Naive thymus-derived CD4-positive, alpha-beta T cell (primary cell): ENCODE measurements at regions not wholly inside any gene's neighbourhood (a gene's known extent, or its start where the extent isn't known, plus 50 kb on each side); places are given as distances from the start of the nearest gene placed in this dataset.

Experiments used
- ATAC-seq: fragments of 150-1000 bp; cut with Tn5 transposase; 2 replicates; pipeline ENCODE4 v1.10.0; 2021; ENCODE audit warnings: mild to moderate bottlenecking, moderate library complexity
- CTCF ChIA-PET: fragments of 350-600 bp; sonication (Branson Sonifier 250); formaldehyde crosslinking; loops from one replicate; lab custom pipeline; 2021; ENCODE audit warnings: antibody characterized with exemption; lab: Charles Lee
- POLR2A ChIA-PET: fragments of 350-600 bp; sonication (Branson Sonifier 250); formaldehyde crosslinking; loops from one replicate; lab custom pipeline; 2021; ENCODE audit warnings: antibody characterized with exemption, inconsistent platforms; lab: Charles Lee
- DNase-seq, 9 donors: peaks; one replicate each; pipeline versions ENCODE4 v3.0.0 to v3.0.0-alpha.2; 2020 to 2022; ENCODE audit warnings: mixed read lengths in 1 of 9
- H3K27ac ChIP-seq: one replicate; pipeline ENCODE4 v1.7.0; 2013; ENCODE audit warnings: mild to moderate bottlenecking, low read depth, low read length, moderate library complexity
- H3K27me3 ChIP-seq, 2 donors: one replicate each; pipeline ENCODE4 v1.7.0; 2013; ENCODE audit warnings: low read length in 2 of 2, mild to moderate bottlenecking in 2 of 2, moderate library complexity in 2 of 2; ENCODE audit not compliant: control insufficient read depth in 2 of 2, insufficient read depth in 2 of 2
- H3K36me3 ChIP-seq, 3 experiments: 1 replicate in 2 of 3; 2 replicates in 1 of 3; pipeline ENCODE4 v1.7.0; 2013; ENCODE audit warnings: low read length in 3 of 3, mild to moderate bottlenecking in 3 of 3, moderate library complexity in 1 of 3; ENCODE audit not compliant: insufficient read depth in 3 of 3, control insufficient read depth in 2 of 3
- H3K4me1 ChIP-seq, 2 donors: one replicate each; pipeline ENCODE4 v1.7.0; 2013; ENCODE audit warnings: low read length in 2 of 2, mild to moderate bottlenecking in 2 of 2, moderate library complexity in 1 of 2; ENCODE audit not compliant: control insufficient read depth in 2 of 2, insufficient read depth in 2 of 2
- H3K4me3 ChIP-seq: 2 replicates; pipeline ENCODE4 v1.7.0; 2013; ENCODE audit warnings: mild to moderate bottlenecking, low read length
- H3K9me3 ChIP-seq, 3 experiments: 1 replicate in 2 of 3; 2 replicates in 1 of 3; pipeline ENCODE4 v1.7.0; 2013; ENCODE audit warnings: low read length in 3 of 3; ENCODE audit not compliant: control insufficient read depth in 2 of 3
- H3K27ac Mint-ChIP-seq, 9 donors: one replicate each; pipeline ENCODE4 v1.8.0; 2020 to 2022; ENCODE audit warnings: mixed read lengths in 9 of 9, mild to moderate bottlenecking in 8 of 9, moderate library complexity in 5 of 9, inconsistent platforms in 2 of 9
- H3K27me3 Mint-ChIP-seq, 5 donors: one replicate each; pipeline ENCODE4 v1.8.0; 2021 to 2022; ENCODE audit warnings: mixed read lengths in 5 of 5, mild to moderate bottlenecking in 1 of 5
- H3K36me3 Mint-ChIP-seq, 5 donors: one replicate each; pipeline ENCODE4 v1.8.0; 2020 to 2022; ENCODE audit warnings: mixed read lengths in 5 of 5, mild to moderate bottlenecking in 3 of 5, inconsistent platforms in 1 of 5
- H3K4me1 Mint-ChIP-seq, 7 donors: one replicate each; pipeline ENCODE4 v1.8.0; 2020 to 2022; ENCODE audit warnings: mixed read lengths in 7 of 7, mild to moderate bottlenecking in 3 of 7, inconsistent platforms in 1 of 7
- H3K4me3 Mint-ChIP-seq, 10 donors: one replicate each; pipeline ENCODE4 v1.8.0; 2020 to 2022; ENCODE audit warnings: mild to moderate bottlenecking in 10 of 10, mixed read lengths in 10 of 10, moderate library complexity in 6 of 10, inconsistent platforms in 2 of 10
- H3K9me3 Mint-ChIP-seq, 11 donors: one replicate each; pipeline ENCODE4 v1.8.0; 2020 to 2022; ENCODE audit warnings: mixed read lengths in 11 of 11, mild to moderate bottlenecking in 4 of 11, inconsistent platforms in 1 of 11, moderate library complexity in 1 of 11
- intact Hi-C, 2 donors: fragments of 100-400 bp; cut with micrococcal nuclease; formaldehyde crosslinking; loops; one replicate each; pipeline ENCODE4 v1.15.1; 2023

- ChIA-PET CTCF (no interaction called here), POLR2A (no interaction called here)
- Mint-ChIP-seq H3K36me3 (no peaks in the 10 kb centered on the region), H3K27me3 (peaks cover 0 to 25% (median 10%) of the 10 kb centered on the region in 5 donors), H3K27ac (no peak overlapping the region), H3K4me1 (no peaks in the 10 kb centered on the region), H3K4me3 (no peak overlapping the region), H3K9me3 (peaks cover 0 to 9% (median 4%) of the 10 kb centered on the region in 11 donors)
- ATAC-seq (no peak), DNase-seq (no peak)
- no peak overlapping the region for H3K27ac ChIP-seq
- H3K9me3 ChIP-seq, result no peaks in the 10 kb centered on the region
- H3K4me3 ChIP-seq, result no peak overlapping the region
- H3K36me3 ChIP-seq, result no peaks in the 10 kb centered on the region
- H3K27me3 ChIP-seq, result no peaks in the 10 kb centered on the region
- intact Hi-C loops, result no loop called here
- no peaks in the 10 kb centered on the region for H3K4me1 ChIP-seq
Observed at GRCh38 chr6:56386717-56387116, 139.3 kb upstream of the COL21A1 start.

DNA sequence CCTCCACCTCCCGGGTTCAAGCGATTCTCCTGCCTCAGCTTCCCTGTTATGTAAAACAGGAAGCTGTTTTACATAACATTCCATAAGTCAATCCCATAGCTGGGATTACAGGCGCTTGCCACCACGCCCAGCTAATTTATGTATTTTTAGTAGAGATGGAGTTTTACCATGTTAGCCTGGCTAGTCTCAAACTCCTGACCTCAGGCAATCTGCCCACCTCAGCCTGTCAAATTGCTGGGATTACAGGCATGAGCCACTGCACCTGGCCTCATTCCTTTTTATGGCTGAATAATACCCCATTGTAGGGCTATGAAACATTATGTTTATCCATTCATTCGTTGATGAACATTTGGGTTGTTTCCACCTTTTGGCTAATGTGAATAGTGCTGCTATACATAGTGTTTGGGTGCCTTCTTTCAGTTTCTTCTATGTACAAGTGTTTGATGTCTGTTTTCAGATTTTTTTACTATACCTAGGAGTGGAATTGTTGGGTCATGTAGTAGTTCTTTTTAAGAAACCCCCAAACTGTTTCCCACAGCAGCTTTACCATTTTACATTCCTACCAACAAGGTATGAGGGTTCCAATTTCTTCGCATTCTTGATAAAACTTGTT is 138.7 kb upstream of the COL21A1 start:
- no peak overlapping the region for H3K27ac ChIP-seq

GRCh38 chr6:56383160-56383559 is 135.8 kb upstream of the COL21A1 start:
- Mint-ChIP-seq H3K4me1 (no peaks in the 10 kb centered on the region), H3K9me3 (no peaks in the 10 kb centered on the region), H3K36me3 (no peaks in the 10 kb centered on the region), H3K4me3 (no peak overlapping the region), H3K27me3 (peaks cover 0 to 7% (median 6%) of the 10 kb centered on the region in 5 donors), H3K27ac (no peak overlapping the region)
- DNase-seq, result no peak
- no peak overlapping the region for H3K27ac ChIP-seq
- intact Hi-C loops, result no loop called here
- H3K4me1 ChIP-seq, result no peaks in the 10 kb centered on the region
- no peaks in the 10 kb centered on the region for H3K27me3 ChIP-seq
- ChIA-PET CTCF (interaction anchor here (2.1 kb wide), 1 partner anchor 12 kb away, joined by 7 read pairs; no protein-coding TSS in a partner anchor), POLR2A (no interaction called here)
- no peaks in the 10 kb centered on the region for H3K9me3 ChIP-seq
- no peak for ATAC-seq
- H3K36me3 ChIP-seq, result no peaks in the 10 kb centered on the region
- H3K4me3 ChIP-seq, result no peak overlapping the region

More for the DNA sequence above, 138.7 kb upstream of the COL21A1 start:
- ChIA-PET POLR2A (no interaction called here), CTCF (no interaction called here)
- H3K36me3 ChIP-seq, result no peaks in the 10 kb centered on the region
- Mint-ChIP-seq H3K27ac (no peak overlapping the region), H3K4me3 (no peak overlapping the region), H3K9me3 (peaks cover 0 to 9% (median 4%) of the 10 kb centered on the region in 11 donors), H3K4me1 (no peaks in the 10 kb centered on the region), H3K36me3 (no peaks in the 10 kb centered on the region), H3K27me3 (peaks cover 0 to 25% (median 10%) of the 10 kb centered on the region in 5 donors)
- no peaks in the 10 kb centered on the region for H3K27me3 ChIP-seq
- H3K9me3 ChIP-seq, result no peaks in the 10 kb centered on the region
- H3K4me3 ChIP-seq, result no peak overlapping the region
- ATAC-seq (no peak), DNase-seq (no peak)
- intact Hi-C loops, result no loop called here
- no peaks in the 10 kb centered on the region for H3K4me1 ChIP-seq

- ATAC-seq, result no peak
- intact Hi-C loops, result no loop called here
- no peaks in the 10 kb centered on the region for H3K36me3 Mint-ChIP-seq
Observed at GRCh38 chr6:56382416-56382940, 135.1 kb upstream of the COL21A1 start.

DNA sequence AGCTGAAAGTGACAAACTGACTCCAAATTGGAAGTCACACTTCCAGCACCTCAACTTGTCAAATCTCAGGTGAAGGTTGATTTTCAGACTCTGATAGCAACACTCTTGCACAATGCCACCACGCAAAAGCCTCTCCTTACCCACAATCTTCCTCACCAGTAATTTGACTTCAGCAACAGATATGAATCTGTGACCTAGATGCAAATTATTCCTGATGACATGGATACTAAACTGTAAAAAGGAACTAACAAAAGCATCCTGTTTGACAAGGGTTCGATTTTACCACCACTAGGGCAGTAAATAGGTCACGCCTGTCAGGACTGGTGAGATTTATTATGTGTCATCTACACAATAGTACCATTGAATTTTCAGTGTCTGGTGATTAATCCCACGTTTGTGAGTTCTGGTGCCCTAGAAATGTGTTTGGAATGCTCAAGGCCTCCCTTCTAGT is 134.4 kb upstream of the COL21A1 start:
- ATAC-seq, result no peak
- ChIA-PET CTCF (no interaction called here), POLR2A (no interaction called here)
- no peak for DNase-seq
- no peaks in the 10 kb centered on the region for H3K9me3 ChIP-seq
- H3K27me3 Mint-ChIP-seq, result peaks cover 0 to 7% (median 5%) of the 10 kb centered on the region in 5 donors
- H3K36me3 ChIP-seq, result no peaks in the 10 kb centered on the region
- no peak overlapping the region for H3K27ac ChIP-seq
- H3K9me3 Mint-ChIP-seq, result no peaks in the 10 kb centered on the region
- H3K36me3 Mint-ChIP-seq, result no peaks in the 10 kb centered on the region
- no peak overlapping the region for H3K4me3 Mint-ChIP-seq
- no peaks in the 10 kb centered on the region for H3K27me3 ChIP-seq
- intact Hi-C loops, result no loop called here
- no peak overlapping the region for H3K4me3 ChIP-seq
- no peak overlapping the region for H3K27ac Mint-ChIP-seq
- H3K4me1 ChIP-seq, result no peaks in the 10 kb centered on the region
- no peaks in the 10 kb centered on the region for H3K4me1 Mint-ChIP-seq

More at GRCh38 chr6:56382416-56382940, 135.1 kb upstream of the COL21A1 start:
- no peaks in the 10 kb centered on the region for H3K27me3 ChIP-seq
- H3K27me3 Mint-ChIP-seq, result peaks cover 0 to 7% (median 6%) of the 10 kb centered on the region in 5 donors
- no peak overlapping the region for H3K27ac ChIP-seq
- H3K4me3 Mint-ChIP-seq, result no peak overlapping the region
- H3K9me3 ChIP-seq, result no peaks in the 10 kb centered on the region
- no peaks in the 10 kb centered on the region for H3K4me1 Mint-ChIP-seq
- H3K36me3 ChIP-seq, result no peaks in the 10 kb centered on the region
- no peak overlapping the region for H3K27ac Mint-ChIP-seq
- no peak overlapping the region for H3K4me3 ChIP-seq
- ChIA-PET POLR2A (no interaction called here), CTCF (no interaction called here)
- no peaks in the 10 kb centered on the region for H3K9me3 Mint-ChIP-seq
- no peak for DNase-seq
- no peaks in the 10 kb centered on the region for H3K4me1 ChIP-seq

GRCh38 chr6:56380476-56380875 is 133.1 kb upstream of the COL21A1 start:
- no peaks in the 10 kb centered on the region for H3K27me3 ChIP-seq
- no peaks in the 10 kb centered on the region for H3K4me1 Mint-ChIP-seq
- H3K4me1 ChIP-seq, result no peaks in the 10 kb centered on the region
- intact Hi-C loops, result no loop called here
- H3K9me3 Mint-ChIP-seq, result no peaks in the 10 kb centered on the region
- no peak overlapping the region for H3K4me3 ChIP-seq
- ChIA-PET CTCF (no interaction called here), POLR2A (no interaction called here)
- no peaks in the 10 kb centered on the region for H3K36me3 ChIP-seq
- H3K27me3 Mint-ChIP-seq, result no peaks in the 10 kb centered on the region
- H3K27ac ChIP-seq, result no peak overlapping the region
- H3K9me3 ChIP-seq, result no peaks in the 10 kb centered on the region
- DNase-seq (no peak), ATAC-seq (no peak)
- H3K27ac Mint-ChIP-seq, result no peak overlapping the region
- H3K36me3 Mint-ChIP-seq, result no peaks in the 10 kb centered on the region
- H3K4me3 Mint-ChIP-seq, result no peak overlapping the region

- H3K27ac ChIP-seq, result no peak overlapping the region
- Mint-ChIP-seq H3K27me3 (no peaks in the 10 kb centered on the region), H3K27ac (no peak overlapping the region), H3K36me3 (no peaks in the 10 kb centered on the region), H3K4me3 (no peak overlapping the region), H3K4me1 (no peaks in the 10 kb centered on the region), H3K9me3 (no peaks in the 10 kb centered on the region)
- ChIA-PET POLR2A (no interaction called here), CTCF (no interaction called here)
- H3K4me3 ChIP-seq, result no peak overlapping the region
- no peaks in the 10 kb centered on the region for H3K27me3 ChIP-seq
- no peak for ATAC-seq
- H3K36me3 ChIP-seq, result no peaks in the 10 kb centered on the region
- H3K9me3 ChIP-seq, result no peaks in the 10 kb centered on the region
- intact Hi-C loops, result no loop called here
- no peak for DNase-seq
- H3K4me1 ChIP-seq, result no peaks in the 10 kb centered on the region
Observed at GRCh38 chr6:56378966-56379585, 131.7 kb upstream of the COL21A1 start.
